Neural progenitor cell (in vitro differentiated cells): ENCODE measurements at regions not wholly inside any gene's neighbourhood (a gene's known extent, or its start where the extent isn't known, plus 50 kb on each side); places are given as distances from the start of the nearest gene placed in this dataset.

Experiments
- DNase-seq: peaks from one replicate; pipeline ENCODE4 v3.0.0-alpha.2; 2016; ENCODE audit warnings: low spot score
- H2AFZ ChIP-seq: fragments of 200-600 bp; sonication (generic); replicated peaks from 2 replicates; pipeline ENCODE4 v1.6.1; 2016; ENCODE audit warnings: antibody characterized with exemption
- H3F3A ChIP-seq: fragments of 200-600 bp; sonication (generic); 2 replicates; pipeline ENCODE4 v1.6.1; 2016; ENCODE audit warnings: antibody characterized with exemption, low read depth
- H3K27ac ChIP-seq: fragments of 200-600 bp; sonication (generic); 2 replicates; pipeline ENCODE4 v1.5.1; 2016; ENCODE audit warnings: mild to moderate bottlenecking
- H3K27me3 ChIP-seq: fragments of 200-600 bp; sonication (generic); 2 replicates; pipeline ENCODE4 v1.6.1; 2016; ENCODE audit warnings: mild to moderate bottlenecking, moderate library complexity
- H3K36me3 ChIP-seq: fragments of 200-600 bp; sonication (generic); 2 replicates; pipeline ENCODE4 v1.5.1; 2016
- H3K4me1 ChIP-seq: fragments of 200-600 bp; sonication (generic); 2 replicates; pipeline ENCODE4 v1.6.1; 2016; ENCODE audit warnings: mixed run types
- H3K4me2 ChIP-seq: fragments of 200-600 bp; sonication (generic); 2 replicates; pipeline ENCODE4 v1.6.1; 2016
- H3K4me3 ChIP-seq: fragments of 200-600 bp; sonication (generic); 2 replicates; pipeline ENCODE4 v1.5.1; 2016
- H3K79me2 ChIP-seq: fragments of 200-600 bp; sonication (generic); 2 replicates; pipeline ENCODE4 v1.6.1; 2016; ENCODE audit warnings: low read depth
- H3K9ac ChIP-seq: fragments of 200-600 bp; sonication (generic); 2 replicates; pipeline ENCODE4 v1.6.1; 2016
- H3K9me3 ChIP-seq: fragments of 200-600 bp; sonication (generic); 2 replicates; pipeline ENCODE4 v1.5.1; 2016; ENCODE audit warnings: low read depth
- H4K20me1 ChIP-seq: fragments of 200-600 bp; sonication (generic); 2 replicates; pipeline ENCODE4 v1.6.1; 2016; ENCODE audit warnings: low read depth
- H3K27ac Mint-ChIP-seq: 3 replicates; pipeline ENCODE4 v1.8.0; 2021; ENCODE audit warnings: mixed read lengths
- H3K27me3 Mint-ChIP-seq: 2 replicates; pipeline ENCODE4 v1.8.0; 2022; ENCODE audit warnings: low read depth, mild to moderate bottlenecking, inconsistent platforms, moderate library complexity, mixed read lengths; ENCODE audit not compliant: insufficient read depth
- H3K36me3 Mint-ChIP-seq: 3 replicates; pipeline ENCODE4 v1.8.0; 2021; ENCODE audit warnings: mixed read lengths
- H3K4me1 Mint-ChIP-seq: 3 replicates; pipeline ENCODE4 v1.8.0; 2021; ENCODE audit warnings: mixed read lengths
- H3K4me3 Mint-ChIP-seq: 3 replicates; pipeline ENCODE4 v1.8.0; 2021; ENCODE audit warnings: mild to moderate bottlenecking, moderate library complexity, mixed read lengths
- H3K9me3 Mint-ChIP-seq: 3 replicates; pipeline ENCODE4 v1.8.0; 2020; ENCODE audit warnings: mixed read lengths
- EZH2 ChIP-seq: fragments of 200-600 bp; sonication (generic); IDR thresholded peaks from 2 replicates; pipeline ENCODE4 v1.6.1; 2017; ENCODE audit warnings: antibody characterized with exemption, mild to moderate bottlenecking, moderate library complexity
- EZH2phosphoT487 ChIP-seq: fragments of 200-600 bp; sonication (generic); IDR thresholded peaks from 2 replicates; pipeline ENCODE4 v1.6.1; 2017; ENCODE audit warnings: antibody characterized with exemption
- TF ChIP-seq, protein P1 (sequence below): fragments of 200-600 bp; sonication (generic); IDR thresholded peaks from 2 replicates; pipeline ENCODE4 v1.5.1; 2017; ENCODE audit warnings: antibody characterized with exemption, mild to moderate bottlenecking

DNA sequence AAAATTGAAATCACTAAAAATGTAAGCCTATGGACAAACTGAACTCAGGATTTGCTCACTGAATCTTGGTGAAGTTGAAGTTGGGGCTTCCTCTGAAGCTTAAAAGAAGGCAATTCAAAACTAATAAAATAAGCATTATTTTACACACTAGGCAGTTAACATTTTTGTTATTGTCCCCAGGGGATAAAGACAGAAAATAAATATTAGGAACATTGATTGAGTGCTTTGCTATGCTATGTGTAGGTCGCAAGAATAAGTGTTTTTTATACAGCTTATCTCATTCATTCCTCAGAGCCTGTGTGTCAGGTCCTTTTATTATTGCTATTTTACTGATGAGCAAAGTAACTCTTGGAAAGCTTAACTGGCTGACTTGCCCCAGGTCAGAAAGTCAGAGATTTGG lies 82.2 kb downstream of the ZNF608 start:
- Histone ChIP-seq H3K27me3 (no peaks in the 10 kb centered on the region), H3F3A (peaks cover 56% of the 10 kb centered on the region)
- no peaks in the 10 kb centered on the region for H3K27me3 Mint-ChIP-seq

DNA sequence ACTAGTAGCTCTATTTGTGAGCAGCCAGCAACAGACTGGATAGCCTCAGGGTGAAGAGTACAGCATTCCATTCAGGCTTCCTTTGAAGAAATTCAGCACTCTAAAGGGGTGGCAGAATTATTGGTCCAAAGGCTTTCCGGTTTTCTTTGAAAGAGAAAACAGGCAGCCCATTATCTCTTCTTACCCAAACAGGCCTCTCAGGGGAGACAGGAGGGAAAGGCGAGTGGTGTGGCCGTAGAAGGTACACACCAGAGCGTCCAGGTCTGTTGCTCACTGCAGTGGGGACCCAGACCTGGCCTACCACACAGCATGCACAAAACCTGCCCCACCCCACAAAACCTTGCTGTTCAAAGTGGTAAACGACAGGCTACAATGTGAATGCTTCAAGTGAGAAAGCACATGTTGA lies 83.3 kb downstream of the ZNF608 start:
- Histone ChIP-seq H2AFZ (no peak overlapping the region), H4K20me1 (peaks cover 98% of the 10 kb centered on the region), H3K36me3 (no peaks in the 10 kb centered on the region), H3K9me3 (no peaks in the 10 kb centered on the region), H3K4me1 (peaks cover 88% of the 10 kb centered on the region), H3F3A (peaks cover 67% of the 10 kb centered on the region), H3K4me3 (no peak overlapping the region), H3K9ac (no peak overlapping the region), H3K4me2 (peak overlapping the region; percentile 75), H3K79me2 (peaks cover 99% of the 10 kb centered on the region), H3K27me3 (no peaks in the 10 kb centered on the region), H3K27ac (peak overlapping the region; percentile 4)
- TF ChIP-seq EZH2phosphoT487 (no peak), EZH2 (no peak)
- TF ChIP-seq, protein P1, sequence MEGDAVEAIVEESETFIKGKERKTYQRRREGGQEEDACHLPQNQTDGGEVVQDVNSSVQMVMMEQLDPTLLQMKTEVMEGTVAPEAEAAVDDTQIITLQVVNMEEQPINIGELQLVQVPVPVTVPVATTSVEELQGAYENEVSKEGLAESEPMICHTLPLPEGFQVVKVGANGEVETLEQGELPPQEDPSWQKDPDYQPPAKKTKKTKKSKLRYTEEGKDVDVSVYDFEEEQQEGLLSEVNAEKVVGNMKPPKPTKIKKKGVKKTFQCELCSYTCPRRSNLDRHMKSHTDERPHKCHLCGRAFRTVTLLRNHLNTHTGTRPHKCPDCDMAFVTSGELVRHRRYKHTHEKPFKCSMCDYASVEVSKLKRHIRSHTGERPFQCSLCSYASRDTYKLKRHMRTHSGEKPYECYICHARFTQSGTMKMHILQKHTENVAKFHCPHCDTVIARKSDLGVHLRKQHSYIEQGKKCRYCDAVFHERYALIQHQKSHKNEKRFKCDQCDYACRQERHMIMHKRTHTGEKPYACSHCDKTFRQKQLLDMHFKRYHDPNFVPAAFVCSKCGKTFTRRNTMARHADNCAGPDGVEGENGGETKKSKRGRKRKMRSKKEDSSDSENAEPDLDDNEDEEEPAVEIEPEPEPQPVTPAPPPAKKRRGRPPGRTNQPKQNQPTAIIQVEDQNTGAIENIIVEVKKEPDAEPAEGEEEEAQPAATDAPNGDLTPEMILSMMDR, result no peak
- Mint-ChIP-seq H3K36me3 (peaks cover 12% of the 10 kb centered on the region), H3K27me3 (peaks cover under 1% of the 10 kb centered on the region), H3K4me3 (peak overlapping the region; percentile 38), H3K9me3 (no peaks in the 10 kb centered on the region), H3K4me1 (peaks cover 94% of the 10 kb centered on the region), H3K27ac (peak overlapping the region; percentile 90)
- DNase-seq, result peak; percentile 45

More for the DNA sequence above, 82.2 kb downstream of the ZNF608 start:
- H3K9me3 Mint-ChIP-seq, result no peaks in the 10 kb centered on the region
- H3K27ac Mint-ChIP-seq, result no peak overlapping the region
- no peak overlapping the region for H3K9ac ChIP-seq
- H3K79me2 ChIP-seq, result peaks cover 99% of the 10 kb centered on the region
- peaks cover 98% of the 10 kb centered on the region for H4K20me1 ChIP-seq
- H3K27ac ChIP-seq, result no peak overlapping the region
- no peaks in the 10 kb centered on the region for H3K9me3 ChIP-seq
- TF ChIP-seq EZH2phosphoT487 (no peak), EZH2 (no peak)
- TF ChIP-seq, protein P1, result no peak
- no peak overlapping the region for H3K4me3 ChIP-seq
- H3K4me3 Mint-ChIP-seq, result no peak overlapping the region
- H3K36me3 ChIP-seq, result no peaks in the 10 kb centered on the region
- H3K4me1 Mint-ChIP-seq, result peaks cover 94% of the 10 kb centered on the region
- H3K36me3 Mint-ChIP-seq, result peaks cover 13% of the 10 kb centered on the region
- DNase-seq, result no peak
- H2AFZ ChIP-seq, result no peak overlapping the region
- H3K4me2 ChIP-seq, result peak overlapping the region; percentile 75
- H3K4me1 ChIP-seq, result peaks cover 88% of the 10 kb centered on the region

DNA sequence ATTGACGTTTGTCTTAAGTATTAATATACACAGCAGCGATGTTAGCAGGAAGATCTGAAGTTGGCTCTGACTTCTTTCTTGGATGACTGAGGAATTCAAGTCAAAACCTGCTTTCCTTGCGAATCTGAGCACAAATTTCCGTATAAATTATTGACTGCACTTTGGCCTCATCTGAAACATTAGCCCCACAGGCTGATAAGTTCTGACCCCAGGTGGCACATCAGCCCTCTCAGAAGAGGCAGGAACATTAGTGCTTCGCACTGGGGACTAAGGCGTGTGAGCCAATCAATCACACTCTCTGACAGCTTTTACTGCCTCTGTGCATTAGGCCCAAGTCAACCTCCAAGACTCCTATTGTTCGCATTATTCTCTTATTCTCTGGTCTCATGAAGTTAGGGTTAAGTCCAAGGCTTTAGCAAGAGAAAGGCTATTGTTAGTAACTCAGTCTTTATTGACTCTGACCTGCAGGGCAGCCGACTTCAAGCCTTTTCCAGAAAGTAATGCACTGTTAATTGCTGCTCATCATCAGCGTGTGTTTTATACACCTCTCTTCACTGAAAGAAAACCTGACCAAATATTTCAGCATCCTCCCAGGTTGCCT lies 84.2 kb downstream of the ZNF608 start:
- H3K9ac ChIP-seq, result no peak overlapping the region
- H3K27ac Mint-ChIP-seq, result peak overlapping the region; percentile 90
- no peak for TF ChIP-seq EZH2
- TF ChIP-seq EZH2phosphoT487, result no peak
- TF ChIP-seq, protein P1, result no peak
- no peak overlapping the region for H2AFZ ChIP-seq
- H3K36me3 Mint-ChIP-seq, result peaks cover 9% of the 10 kb centered on the region
- H3K9me3 ChIP-seq, result no peaks in the 10 kb centered on the region
- DNase-seq, result peak; percentile 62
- H3K4me3 Mint-ChIP-seq, result peak overlapping the region; percentile 74
- no peaks in the 10 kb centered on the region for H3K9me3 Mint-ChIP-seq
- H4K20me1 ChIP-seq, result peaks cover 98% of the 10 kb centered on the region
- peaks cover 99% of the 10 kb centered on the region for H3K79me2 ChIP-seq
- H3K27me3 Mint-ChIP-seq, result peaks cover 3% of the 10 kb centered on the region
- H3K27me3 ChIP-seq, result no peaks in the 10 kb centered on the region
- peak overlapping the region; percentile 75 for H3K4me2 ChIP-seq
- H3K4me3 ChIP-seq, result peak overlapping the region; percentile 41
- peak overlapping the region; percentile 79 for H3K27ac ChIP-seq
- H3K36me3 ChIP-seq, result no peaks in the 10 kb centered on the region
- H3K4me1 ChIP-seq, result peaks cover 89% of the 10 kb centered on the region
- H3F3A ChIP-seq, result peaks cover 64% of the 10 kb centered on the region
- H3K4me1 Mint-ChIP-seq, result peaks cover 94% of the 10 kb centered on the region
